ENCODE measurements at regions not wholly inside any gene's neighbourhood (a gene's known extent, or its start where the extent isn't known, plus 50 kb on each side); places are given as distances from the start of the nearest gene placed in this dataset.
"Not testable (repeated sequence)": the region's sequence is repeated elsewhere in the genome, so short reads cannot be mapped to it uniquely, and the experiment has no call there.

- DNase-seq, result no peak
These were observed 267.3 kb downstream of the MYCN start for GRCh38 chr2:16207611-16208010.

DNA sequence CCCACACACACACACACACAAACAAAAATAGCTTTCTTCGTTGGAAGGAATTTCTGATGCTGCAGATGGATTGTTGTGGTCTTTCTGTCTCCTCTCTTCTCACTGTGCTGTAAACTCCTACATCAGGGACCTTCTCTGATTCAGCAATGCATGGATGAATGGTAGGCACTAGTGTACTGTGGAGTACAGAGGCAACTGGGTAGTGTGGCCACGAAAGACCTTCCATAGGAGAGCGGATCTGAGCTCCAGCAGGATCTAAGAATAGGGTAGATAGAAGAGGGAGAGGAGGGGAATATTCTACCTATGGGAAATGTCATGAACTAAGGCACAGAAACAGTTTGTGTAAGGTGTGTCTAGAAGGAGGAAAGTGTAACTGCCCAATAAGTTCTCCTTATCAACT lies 266.8 kb downstream of the MYCN start:
- DNase-seq, result no peak

DNA sequence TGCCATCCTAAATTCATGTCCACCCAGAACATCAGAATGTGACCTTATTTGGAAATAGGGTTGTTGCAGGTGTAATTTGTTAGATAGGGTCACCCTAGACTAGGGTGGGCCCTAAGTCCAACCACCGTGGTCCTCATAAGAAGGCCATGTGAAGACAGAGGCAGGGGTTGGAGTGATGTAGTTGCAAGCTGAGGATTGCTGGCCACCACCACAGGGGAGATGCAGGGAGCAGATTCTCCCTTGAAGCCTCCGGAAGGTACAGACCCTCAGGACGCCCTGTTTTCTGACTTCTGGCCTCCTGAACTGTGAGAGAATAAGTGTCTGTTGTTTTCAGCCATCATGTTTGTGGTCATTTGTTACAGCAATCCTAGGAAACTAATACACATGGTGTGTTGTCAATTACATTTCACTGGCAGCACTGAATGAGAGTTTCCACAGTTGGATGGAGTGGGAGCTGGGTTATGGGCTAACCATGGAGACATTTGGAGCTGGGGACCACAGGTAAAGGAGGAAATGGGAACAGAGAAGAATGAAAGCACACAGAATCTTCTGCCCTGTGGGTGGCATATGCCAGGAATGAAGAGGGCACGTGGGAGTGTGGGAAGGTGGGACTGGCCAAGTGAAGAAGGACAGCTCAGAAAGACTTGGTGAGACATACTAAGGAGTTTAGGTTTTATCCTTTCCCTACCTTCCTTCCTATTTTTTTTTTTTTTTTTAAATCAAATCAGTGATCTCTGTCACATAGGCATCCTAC lies 266.0 kb downstream of the MYCN start:
- no peak for DNase-seq

DNA sequence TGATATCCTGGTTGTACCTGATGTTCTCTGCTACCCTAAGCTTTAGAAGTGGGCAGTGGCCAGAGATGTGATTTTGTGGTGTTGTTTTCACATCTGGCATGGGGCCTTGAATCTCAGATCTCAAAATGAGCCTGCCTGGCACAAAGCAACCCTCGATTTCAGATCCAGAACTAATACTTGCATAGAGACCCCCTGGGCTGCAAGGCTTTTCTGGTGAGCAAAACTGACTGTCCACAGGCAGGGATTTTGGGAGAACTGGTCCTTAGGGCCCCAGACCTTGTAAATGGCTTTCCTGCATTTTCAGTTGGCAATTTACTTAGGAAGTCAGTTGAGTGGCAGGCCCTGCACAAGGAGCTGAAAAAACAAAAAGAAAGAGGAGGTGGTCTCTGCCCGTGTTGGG lies 265.3 kb downstream of the MYCN start:
- DNase-seq, result no peak

DNA sequence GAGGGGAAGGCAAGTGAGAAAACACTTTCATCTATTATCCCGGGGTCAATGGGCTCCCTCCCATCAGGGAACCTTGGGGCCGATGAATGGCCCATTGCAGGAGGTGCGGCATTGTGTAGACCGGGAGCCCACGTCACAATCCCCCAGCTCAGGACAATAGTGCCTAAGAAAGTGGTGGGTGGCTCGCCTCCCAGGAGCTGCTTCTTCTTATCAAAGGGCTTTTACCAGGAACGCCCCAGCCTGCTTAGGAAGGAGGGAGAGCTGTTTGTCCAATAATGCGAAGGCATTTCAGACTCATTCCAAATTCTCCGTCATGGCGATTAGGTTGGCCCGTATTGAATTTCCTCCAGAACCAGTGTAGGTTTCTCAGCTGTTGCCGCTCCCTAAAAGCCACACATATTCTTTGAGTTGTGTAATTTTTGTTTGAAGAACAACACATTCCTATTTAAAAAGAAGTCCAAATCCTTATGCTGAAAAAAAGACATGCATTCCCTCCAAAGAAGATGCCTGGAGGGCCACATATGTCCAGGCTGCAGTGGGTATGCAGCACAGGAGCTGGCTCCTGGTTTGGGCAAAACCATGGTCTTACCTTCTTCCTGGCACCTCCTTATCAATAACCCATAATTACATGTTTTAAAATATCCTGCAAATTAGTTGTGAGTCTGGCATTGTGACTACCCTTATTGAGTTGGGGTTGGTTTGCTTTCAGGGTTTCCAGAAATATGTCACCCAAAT lies 264.7 kb downstream of the MYCN start:
- no peak for DNase-seq

GRCh38 chr2:16204251-16204650 lies 263.9 kb downstream of the MYCN start:
- DNase-seq, result no peak

DNA sequence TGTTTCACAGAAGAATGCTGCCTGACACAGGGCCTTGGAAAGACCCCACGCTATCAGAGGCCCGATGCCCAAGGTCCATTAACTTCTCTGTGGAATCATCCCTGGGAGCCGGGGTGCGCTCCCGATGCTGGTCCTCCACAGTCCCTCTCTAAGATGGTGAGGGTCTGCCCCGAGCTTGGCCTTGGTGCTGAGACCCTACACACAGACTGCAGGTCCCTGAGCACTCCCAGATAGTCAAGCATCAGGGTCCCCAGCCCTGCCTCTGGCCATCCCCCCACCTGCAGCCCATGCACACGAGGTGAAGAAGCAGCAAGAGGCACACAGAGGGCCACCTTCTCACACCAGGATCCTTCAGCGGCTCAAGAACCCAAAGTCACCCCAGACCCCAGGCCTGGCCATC lies 263.3 kb downstream of the MYCN start:
- no peak for DNase-seq

- DNase-seq, result no peak
These were observed 262.7 kb downstream of the MYCN start for GRCh38 chr2:16203069-16203468.

- DNase-seq, result no peak
These were observed 262.1 kb downstream of the MYCN start for GRCh38 chr2:16202266-16203020.

- no peak for DNase-seq
These were observed 261.5 kb downstream of the MYCN start for GRCh38 chr2:16201848-16202247.

- DNase-seq, result no peak
These were observed 260.3 kb downstream of the MYCN start for GRCh38 chr2:16200554-16201193.

- no peak for DNase-seq
These were observed 259.7 kb downstream of the MYCN start for GRCh38 chr2:16199882-16200553.

DNA sequence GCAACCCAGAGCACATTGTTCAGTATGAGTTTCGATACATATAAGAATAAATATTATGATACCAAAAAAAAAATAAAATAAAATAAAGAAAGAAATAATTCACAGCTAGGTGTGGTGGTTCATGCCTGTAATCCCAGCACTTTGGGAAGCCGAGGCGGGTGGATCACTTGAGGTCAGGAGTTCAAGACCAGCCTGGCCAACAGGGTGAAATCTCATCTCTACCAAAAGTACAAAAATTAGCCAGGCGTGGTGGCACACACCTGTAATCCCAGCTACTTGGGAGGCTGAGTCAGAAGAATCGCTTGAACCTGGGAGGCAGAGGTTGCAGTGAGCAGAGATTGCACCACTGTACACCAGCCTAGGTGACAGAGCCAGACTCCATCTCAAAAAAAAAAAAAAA lies 258.9 kb downstream of the MYCN start:
- not testable (repeated sequence) for DNase-seq

DNA sequence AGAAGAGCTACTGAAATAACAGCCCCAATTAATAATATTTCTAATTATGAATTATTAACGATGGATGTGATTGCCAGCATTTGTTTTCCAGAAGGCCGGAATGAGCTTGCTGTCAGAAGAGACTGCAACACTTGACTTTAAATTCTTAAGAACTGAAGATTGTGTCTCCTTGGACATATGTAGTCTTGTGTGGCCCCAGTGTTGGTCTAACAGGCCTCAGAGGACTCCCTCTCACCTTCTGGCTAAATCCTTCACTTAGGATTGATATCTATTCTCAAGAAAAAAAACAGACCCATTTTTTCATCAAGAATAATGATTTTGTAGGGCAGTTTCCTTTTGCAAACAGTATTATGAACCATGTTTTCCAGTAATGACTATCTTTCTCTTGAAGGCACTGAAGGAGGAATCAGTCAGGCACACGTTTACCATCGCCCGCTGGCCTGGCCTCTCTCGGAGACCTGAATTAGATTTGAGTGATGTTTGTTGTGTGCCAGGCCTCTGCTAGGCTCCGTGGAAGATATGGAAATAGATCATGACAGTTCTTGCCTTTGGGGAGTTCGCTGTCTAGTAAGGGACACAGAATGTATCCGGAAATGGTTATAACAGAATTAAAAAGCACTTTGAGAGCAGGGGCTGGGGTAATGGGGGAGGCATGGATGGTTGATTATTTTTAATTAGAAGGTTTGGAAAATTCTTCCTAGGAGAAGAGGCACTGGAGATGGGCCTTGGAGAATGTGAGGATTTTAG lies 258.0 kb downstream of the MYCN start:
- no peak for DNase-seq

- DNase-seq, result no peak
These were observed 257.3 kb downstream of the MYCN start for GRCh38 chr2:16197504-16198147.

GRCh38 chr2:16196687-16197503 lies 256.5 kb downstream of the MYCN start:
- no peak for DNase-seq

DNA sequence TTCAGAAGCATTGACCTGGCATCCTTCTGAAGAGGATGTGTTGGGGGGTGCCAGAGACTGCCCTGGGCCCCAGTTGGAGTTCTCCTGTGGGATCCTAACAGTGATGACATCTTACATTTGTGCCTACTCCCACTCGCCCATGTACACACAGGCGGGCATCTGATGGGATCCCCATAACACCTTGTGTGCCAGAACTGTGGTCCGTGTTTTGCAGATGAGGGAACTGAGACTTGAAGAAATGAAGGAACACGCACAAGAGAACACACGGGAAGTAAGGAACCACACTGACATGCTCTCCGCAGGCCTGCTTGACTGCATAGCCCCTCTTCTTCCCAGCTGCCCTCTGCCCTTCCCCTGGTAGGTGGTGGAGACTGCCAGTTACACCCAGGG lies 255.3 kb downstream of the MYCN start:
- no peak for DNase-seq

DNA sequence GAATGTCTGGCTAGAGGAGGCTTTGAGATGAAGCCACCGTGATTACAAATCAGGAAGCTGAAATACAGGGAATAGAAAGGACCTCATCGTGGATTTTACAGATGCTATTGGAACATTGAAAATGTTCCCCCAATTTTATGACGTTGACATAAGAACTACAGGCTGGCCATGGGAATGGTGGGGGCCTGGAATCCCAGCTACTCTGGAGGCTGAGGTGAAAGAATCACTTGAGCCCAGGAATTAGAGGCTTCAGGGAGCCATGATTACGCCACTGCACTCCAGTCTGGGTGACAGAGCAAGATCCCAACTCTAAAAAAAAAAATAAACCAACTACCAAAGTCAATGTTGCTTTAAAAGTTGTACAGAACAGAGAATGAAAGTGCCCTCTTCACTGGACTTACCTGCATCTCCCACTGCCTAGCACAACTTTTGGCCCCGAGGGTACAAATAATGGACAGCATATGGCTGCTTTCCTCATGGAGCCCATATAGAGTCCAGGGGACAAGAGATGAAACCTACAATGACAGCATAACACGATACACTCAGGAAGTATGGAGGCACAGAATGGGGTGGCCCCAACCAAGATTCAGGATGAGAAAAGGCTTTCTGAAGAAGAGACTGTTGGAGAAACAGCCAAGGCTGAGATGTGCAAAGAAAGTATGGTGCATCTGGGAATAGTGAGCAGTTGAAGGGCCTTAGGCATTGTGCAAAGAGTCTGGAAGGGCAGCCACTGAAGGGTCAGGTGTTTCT lies 254.8 kb downstream of the MYCN start:
- no peak for DNase-seq

DNA sequence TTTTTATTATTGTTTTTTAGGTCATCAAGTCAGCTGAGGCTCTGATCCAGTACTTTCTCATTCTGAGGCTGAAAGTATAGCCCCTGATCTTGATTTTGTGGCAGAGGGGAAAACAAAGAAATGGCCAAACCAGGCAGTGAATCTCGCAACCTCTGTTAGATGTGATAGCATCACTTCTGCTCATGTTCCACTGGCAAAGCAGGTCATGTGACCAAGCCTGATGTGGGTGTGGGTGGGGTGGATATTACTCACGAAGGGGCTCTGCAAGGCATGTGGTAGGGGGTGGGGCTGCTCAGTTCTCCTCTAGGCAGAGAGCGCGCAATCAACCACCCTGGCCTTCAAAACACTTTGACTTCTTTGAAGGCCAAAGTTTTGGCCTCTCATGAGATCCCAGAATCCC lies 254.2 kb downstream of the MYCN start:
- no peak for DNase-seq

- DNase-seq, result no peak
These were observed 253.7 kb downstream of the MYCN start for GRCh38 chr2:16194096-16194390.
